ENCODE measurements at regions not wholly inside any gene's neighbourhood (a gene's known extent, or its start where the extent isn't known, plus 50 kb on each side); places are given as distances from the start of the nearest gene placed in this dataset.
"Not testable (repeated sequence)": the region's sequence is repeated elsewhere in the genome, so short reads cannot be mapped to it uniquely, and the experiment has no call there.

DNA sequence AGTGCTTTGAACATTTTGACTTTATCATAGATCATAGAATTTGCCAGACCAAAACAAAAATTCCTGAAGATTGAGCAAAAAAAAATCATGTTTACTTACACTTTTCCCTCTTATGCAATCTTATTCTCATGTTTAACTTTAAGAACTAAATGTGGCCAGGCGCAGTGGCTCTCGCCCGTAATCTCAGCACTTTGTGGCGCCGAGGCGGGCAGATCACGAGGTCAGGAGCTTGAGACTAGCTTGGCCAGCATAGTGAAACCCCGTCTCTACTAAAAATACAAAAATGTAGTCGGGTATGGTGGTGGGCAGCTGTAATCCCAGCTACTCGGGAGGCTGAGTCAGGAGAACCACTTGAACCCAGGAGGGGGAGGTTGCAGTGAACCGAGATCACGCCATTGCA lies 227.9 kb upstream of the KYNU start:
- DNase-seq (ENCODE audit: low spot score) = no peak
- in situ Hi-C loops (cut with MboI; ENCODE audit: low pct_unique_long_range_greater_than_20kb, low sequenced_read_pairs, unreplicated experiment) = no loop called here
- TF ChIP-seq, protein P1, sequence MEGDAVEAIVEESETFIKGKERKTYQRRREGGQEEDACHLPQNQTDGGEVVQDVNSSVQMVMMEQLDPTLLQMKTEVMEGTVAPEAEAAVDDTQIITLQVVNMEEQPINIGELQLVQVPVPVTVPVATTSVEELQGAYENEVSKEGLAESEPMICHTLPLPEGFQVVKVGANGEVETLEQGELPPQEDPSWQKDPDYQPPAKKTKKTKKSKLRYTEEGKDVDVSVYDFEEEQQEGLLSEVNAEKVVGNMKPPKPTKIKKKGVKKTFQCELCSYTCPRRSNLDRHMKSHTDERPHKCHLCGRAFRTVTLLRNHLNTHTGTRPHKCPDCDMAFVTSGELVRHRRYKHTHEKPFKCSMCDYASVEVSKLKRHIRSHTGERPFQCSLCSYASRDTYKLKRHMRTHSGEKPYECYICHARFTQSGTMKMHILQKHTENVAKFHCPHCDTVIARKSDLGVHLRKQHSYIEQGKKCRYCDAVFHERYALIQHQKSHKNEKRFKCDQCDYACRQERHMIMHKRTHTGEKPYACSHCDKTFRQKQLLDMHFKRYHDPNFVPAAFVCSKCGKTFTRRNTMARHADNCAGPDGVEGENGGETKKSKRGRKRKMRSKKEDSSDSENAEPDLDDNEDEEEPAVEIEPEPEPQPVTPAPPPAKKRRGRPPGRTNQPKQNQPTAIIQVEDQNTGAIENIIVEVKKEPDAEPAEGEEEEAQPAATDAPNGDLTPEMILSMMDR (IDR thresholded peaks at IDR 0.05; ENCODE audit: extremely low read depth, insufficient read depth, missing control alignments) = no peak

DNA sequence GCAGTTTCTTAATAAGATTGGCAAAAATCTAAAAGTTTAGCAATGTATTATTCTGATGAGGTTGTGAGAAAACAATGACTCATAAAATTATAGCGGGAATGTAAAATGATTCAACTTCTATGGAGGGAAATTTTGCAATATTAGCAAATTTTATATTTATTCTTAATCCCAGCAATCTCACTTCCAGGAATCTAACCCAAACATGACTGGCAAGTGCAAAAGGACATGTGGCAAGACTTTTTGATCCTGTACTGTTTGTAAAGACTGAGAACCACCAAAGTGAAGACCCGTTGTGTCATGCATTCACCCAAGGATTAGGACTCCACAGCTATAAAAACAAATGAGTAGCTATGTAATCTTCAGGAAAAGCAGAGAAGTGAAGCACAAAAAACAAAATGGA lies 234.8 kb upstream of the KYNU start:
- DNase-seq (ENCODE audit: low spot score) = no peak
- TF ChIP-seq, protein P1 (IDR thresholded peaks at IDR 0.05; ENCODE audit: extremely low read depth, insufficient read depth, missing control alignments) = no peak
- in situ Hi-C loops (cut with MboI; ENCODE audit: low pct_unique_long_range_greater_than_20kb, low sequenced_read_pairs, unreplicated experiment) = no loop called here

DNA sequence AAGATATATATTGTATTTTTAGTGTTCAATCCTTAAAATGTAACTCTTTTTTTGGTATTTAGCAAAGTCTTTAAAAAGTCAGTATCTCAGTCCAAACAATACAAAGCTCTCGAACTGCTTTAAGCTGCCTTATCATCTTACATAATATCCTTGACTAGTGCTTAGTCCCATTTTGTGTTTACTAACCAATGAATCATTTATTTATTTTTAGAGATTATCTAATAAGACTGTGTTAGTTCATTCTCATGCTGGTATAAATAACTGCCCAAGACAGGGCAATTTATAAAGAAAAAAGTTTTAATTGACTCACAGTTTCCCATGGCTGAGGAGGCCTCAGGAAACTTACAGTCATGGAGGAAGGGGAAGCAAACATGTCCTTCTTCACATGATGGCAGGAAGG lies 248.3 kb upstream of the KYNU start:
- in situ Hi-C loops (cut with MboI; ENCODE audit: low pct_unique_long_range_greater_than_20kb, low sequenced_read_pairs, unreplicated experiment) = no loop called here
- TF ChIP-seq, protein P1 (IDR thresholded peaks at IDR 0.05; ENCODE audit: extremely low read depth, insufficient read depth, missing control alignments) = no peak
- no peak for DNase-seq (ENCODE audit: low spot score)

DNA sequence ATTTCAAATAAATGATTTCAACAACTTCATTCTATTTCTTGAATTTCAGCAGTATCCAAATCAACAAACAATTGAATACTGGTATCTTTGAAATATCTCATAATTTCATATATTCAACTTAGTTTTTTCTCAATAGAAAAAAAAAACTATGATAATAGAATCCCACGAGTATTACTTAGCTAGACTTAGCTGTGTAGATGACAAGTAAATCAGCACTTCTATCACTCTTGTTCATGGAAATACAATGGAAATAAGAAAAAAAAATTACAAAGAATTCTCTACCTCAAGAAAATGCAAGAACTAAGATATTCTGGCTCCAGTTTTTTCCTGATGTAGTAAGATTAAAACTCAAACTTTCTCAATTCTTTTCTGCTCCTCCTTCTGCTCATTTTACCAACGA lies 256.2 kb upstream of the KYNU start:
- TF ChIP-seq, protein P1 (IDR thresholded peaks at IDR 0.05; ENCODE audit: extremely low read depth, insufficient read depth, missing control alignments) = no peak
- DNase-seq (ENCODE audit: low spot score) = no peak
- in situ Hi-C loops (cut with MboI; ENCODE audit: low pct_unique_long_range_greater_than_20kb, low sequenced_read_pairs, unreplicated experiment) = no loop called here

DNA sequence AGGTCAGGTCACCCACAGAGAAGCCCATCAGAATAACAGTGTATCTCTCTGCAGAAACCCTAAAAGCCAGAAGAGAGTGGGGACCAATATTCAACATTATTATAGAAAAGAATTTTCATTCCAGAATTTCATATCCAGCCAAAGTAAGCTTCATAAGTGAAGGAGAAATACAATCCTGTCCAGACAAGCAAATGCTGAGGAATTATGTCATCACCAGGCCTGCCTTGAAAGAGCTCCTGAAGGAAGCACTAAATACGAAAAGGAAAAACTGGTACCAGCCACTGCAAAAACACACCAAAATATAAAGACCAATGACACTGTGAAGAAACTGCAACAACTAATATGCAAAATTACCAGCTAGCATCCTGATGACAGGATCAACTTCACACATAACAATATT lies 260.0 kb upstream of the KYNU start:
- TF ChIP-seq, protein P1 (IDR thresholded peaks at IDR 0.05; ENCODE audit: extremely low read depth, insufficient read depth, missing control alignments) = no peak
- in situ Hi-C loops (cut with MboI; ENCODE audit: low pct_unique_long_range_greater_than_20kb, low sequenced_read_pairs, unreplicated experiment) = no loop called here
- DNase-seq (ENCODE audit: low spot score) = no peak

DNA sequence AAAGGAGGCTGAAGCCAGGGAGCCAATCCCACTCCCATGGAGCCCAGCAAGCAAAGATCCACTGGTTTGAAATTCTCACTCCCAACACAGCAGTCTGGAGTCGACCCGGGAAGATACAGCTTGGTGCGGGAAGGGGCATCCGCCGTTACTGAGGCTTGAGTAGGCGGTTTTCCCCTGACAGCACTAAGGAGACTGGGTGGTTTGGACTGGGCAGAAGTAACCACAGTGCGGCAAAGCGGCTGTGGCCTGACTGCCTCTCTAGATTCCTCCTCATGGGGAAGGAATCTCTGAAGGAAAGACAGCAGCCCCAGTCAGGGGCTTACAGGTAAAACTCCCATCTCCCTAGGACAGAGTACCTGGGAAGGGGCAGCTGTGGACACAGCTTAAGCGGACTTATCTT lies 261.6 kb upstream of the KYNU start:
- TF ChIP-seq, protein P1 (IDR thresholded peaks at IDR 0.05; ENCODE audit: extremely low read depth, insufficient read depth, missing control alignments) = no peak
- no peak for DNase-seq (ENCODE audit: low spot score)
- in situ Hi-C loops (cut with MboI; ENCODE audit: low pct_unique_long_range_greater_than_20kb, low sequenced_read_pairs, unreplicated experiment) = no loop called here

DNA sequence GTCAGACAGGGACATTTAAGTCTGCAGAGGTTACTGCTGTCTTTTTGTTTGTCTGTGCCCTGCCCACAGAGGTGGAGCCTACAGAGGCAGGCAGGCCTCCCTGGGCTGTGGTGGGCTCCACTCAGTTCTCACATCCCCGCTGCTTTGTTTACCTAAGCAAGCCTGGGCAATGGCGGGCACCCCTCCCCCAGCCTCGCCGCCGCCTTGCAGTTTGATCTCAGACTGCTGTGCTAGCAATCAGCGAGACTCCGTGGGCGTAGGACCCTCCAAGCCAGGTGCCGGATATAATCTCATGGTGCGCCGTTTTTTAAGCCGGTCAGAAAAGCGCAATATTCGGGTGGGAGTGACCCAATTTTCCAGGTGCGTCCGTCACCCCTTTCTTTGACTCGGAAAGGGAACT lies 264.3 kb upstream of the KYNU start:
- in situ Hi-C loops (cut with MboI; ENCODE audit: low pct_unique_long_range_greater_than_20kb, low sequenced_read_pairs, unreplicated experiment); DNase-seq (ENCODE audit: low spot score): not testable (repeated sequence)
